Suprapubic skin (tissue), 4 donors: ENCODE measurements at regions not wholly inside any gene's neighbourhood (a gene's known extent, or its start where the extent isn't known, plus 50 kb on each side); places are given as distances from the start of the nearest gene placed in this dataset.

Source experiments
- DNase-seq, 2 donors: peaks; one replicate each; pipeline ENCODE4 v3.0.0-alpha.2; 2019; ENCODE audit warnings: low spot score in 2 of 2
- H3K27ac ChIP-seq: fragments of 200-600 bp; sonication (generic); one replicate; pipeline ENCODE4 v1.5.1; 2019
- H3K27me3 ChIP-seq: fragments of 200-600 bp; sonication (generic); one replicate; pipeline ENCODE4 v1.5.1; 2019
- H3K36me3 ChIP-seq: fragments of 200-600 bp; sonication (generic); one replicate; pipeline ENCODE4 v1.5.1; 2019
- H3K4me1 ChIP-seq: fragments of 200-600 bp; sonication (generic); one replicate; pipeline ENCODE4 v1.5.1; 2019
- H3K4me3 ChIP-seq: fragments of 200-600 bp; sonication (generic); one replicate; pipeline ENCODE4 v1.5.1; 2019; ENCODE audit warnings: mild to moderate bottlenecking
- H3K9me3 ChIP-seq: fragments of 200-600 bp; sonication (generic); one replicate; pipeline ENCODE4 v1.5.1; 2019
- EP300 ChIP-seq: sonication (generic); formaldehyde crosslinking; IDR thresholded peaks from one replicate; pipeline ENCODE4 v1.6.1; 2017; ENCODE audit warnings: antibody characterized with exemption
- POLR2A ChIP-seq, 2 donors: fragments of 450-650 bp; IDR thresholded peaks; one replicate each; pipeline ENCODE4 v1.6.1; 2017; ENCODE audit warnings: antibody characterized with exemption in 2 of 2, mild to moderate bottlenecking in 2 of 2, moderate library complexity in 2 of 2
- POLR2AphosphoS5 ChIP-seq, 3 donors: sonication (generic); formaldehyde crosslinking; IDR thresholded peaks; one replicate each; pipeline ENCODE4 v1.6.1; 2017; ENCODE audit warnings: antibody characterized with exemption in 3 of 3
- WGBS: methylation state at CpG from one replicate; pipeline ENCODE4 v1.1.5; 2018; 5-methylcytosine and 5-hydroxymethylcytosine counted together
- TF ChIP-seq, protein P1 (sequence below), 2 donors: fragments of 200-600 bp in 1 of 2; fragments of 450-650 bp in 1 of 2; sonication (generic) in 1 of 2; IDR thresholded peaks; one replicate each; pipeline ENCODE4 v1.5.1; 2016 to 2019; ENCODE audit warnings: antibody characterized with exemption in 2 of 2, mild to moderate bottlenecking in 1 of 2, moderate library complexity in 1 of 2

- Histone ChIP-seq H3K27me3 (no peaks in the 10 kb centered on the region), H3K27ac (no peak overlapping the region), H3K4me1 (no peaks in the 10 kb centered on the region), H3K9me3 (no peaks in the 10 kb centered on the region), H3K36me3 (no peaks in the 10 kb centered on the region), H3K4me3 (no peak overlapping the region)
- no peak for DNase-seq
- TF ChIP-seq POLR2A (IDR thresholded peaks at IDR 0.05) (no peak), EP300 (no peak), POLR2AphosphoS5 (IDR thresholded peaks at IDR 0.05) (no peak)
- TF ChIP-seq, protein P1, sequence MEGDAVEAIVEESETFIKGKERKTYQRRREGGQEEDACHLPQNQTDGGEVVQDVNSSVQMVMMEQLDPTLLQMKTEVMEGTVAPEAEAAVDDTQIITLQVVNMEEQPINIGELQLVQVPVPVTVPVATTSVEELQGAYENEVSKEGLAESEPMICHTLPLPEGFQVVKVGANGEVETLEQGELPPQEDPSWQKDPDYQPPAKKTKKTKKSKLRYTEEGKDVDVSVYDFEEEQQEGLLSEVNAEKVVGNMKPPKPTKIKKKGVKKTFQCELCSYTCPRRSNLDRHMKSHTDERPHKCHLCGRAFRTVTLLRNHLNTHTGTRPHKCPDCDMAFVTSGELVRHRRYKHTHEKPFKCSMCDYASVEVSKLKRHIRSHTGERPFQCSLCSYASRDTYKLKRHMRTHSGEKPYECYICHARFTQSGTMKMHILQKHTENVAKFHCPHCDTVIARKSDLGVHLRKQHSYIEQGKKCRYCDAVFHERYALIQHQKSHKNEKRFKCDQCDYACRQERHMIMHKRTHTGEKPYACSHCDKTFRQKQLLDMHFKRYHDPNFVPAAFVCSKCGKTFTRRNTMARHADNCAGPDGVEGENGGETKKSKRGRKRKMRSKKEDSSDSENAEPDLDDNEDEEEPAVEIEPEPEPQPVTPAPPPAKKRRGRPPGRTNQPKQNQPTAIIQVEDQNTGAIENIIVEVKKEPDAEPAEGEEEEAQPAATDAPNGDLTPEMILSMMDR (IDR thresholded peaks at IDR 0.05) = no peak
- WGBS = 85% methylated on average over 3 of the region's 3 CpGs
Measured at GRCh38 chr3:159522276-159522675, 466.4 kb upstream of the IL12A start.

DNA sequence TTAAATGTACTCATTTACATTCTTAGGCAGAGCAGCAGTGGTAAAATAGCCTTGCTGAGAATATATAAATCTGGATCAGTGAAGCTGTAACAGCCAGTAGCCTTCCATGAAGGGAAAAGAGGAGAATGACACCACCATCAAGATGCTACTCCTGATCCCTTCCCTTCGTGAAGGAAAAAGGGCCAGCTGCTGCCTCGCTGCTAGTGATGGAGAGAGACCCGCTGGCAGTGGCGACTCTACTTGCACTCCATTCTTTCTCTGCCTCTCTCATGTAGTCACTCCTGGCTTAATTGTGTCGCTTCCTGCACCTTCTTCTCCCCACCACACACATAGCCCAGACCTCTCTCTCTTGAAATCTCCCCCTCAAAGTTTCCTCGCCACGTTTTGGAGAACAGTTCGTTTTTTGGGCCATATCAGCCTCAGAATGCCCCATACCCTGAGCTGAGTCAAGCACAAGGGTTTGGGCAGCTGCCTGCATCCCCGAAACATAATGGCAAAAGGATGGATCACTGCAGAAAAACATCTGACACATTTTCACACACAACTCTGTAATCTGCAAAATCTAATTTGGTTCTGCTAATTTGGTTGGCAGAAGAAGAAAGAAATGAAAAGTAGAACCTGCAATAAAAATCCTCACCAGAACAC lies 460.3 kb upstream of the IL12A start:
- DNase-seq = no peak
- Histone ChIP-seq H3K27ac (no peak overlapping the region), H3K4me1 (no peaks in the 10 kb centered on the region), H3K9me3 (no peaks in the 10 kb centered on the region), H3K27me3 (no peaks in the 10 kb centered on the region), H3K4me3 (no peak overlapping the region), H3K36me3 (no peaks in the 10 kb centered on the region)
- TF ChIP-seq POLR2AphosphoS5 (IDR thresholded peaks at IDR 0.05) (no peak), EP300 (no peak), POLR2A (IDR thresholded peaks at IDR 0.05) (no peak)
- TF ChIP-seq, protein P1 (IDR thresholded peaks at IDR 0.05) = no peak
- WGBS = 77% methylated on average over 9 of the region's 9 CpGs

GRCh38 chr3:159532577-159532976 lies 456.1 kb upstream of the IL12A start:
- DNase-seq = no peak
- no peaks in the 10 kb centered on the region for H3K4me1 ChIP-seq
- no peak overlapping the region for H3K27ac ChIP-seq
- H3K36me3 ChIP-seq = no peaks in the 10 kb centered on the region
- no peaks in the 10 kb centered on the region for H3K27me3 ChIP-seq
- no peaks in the 10 kb centered on the region for H3K9me3 ChIP-seq
- no peak overlapping the region for H3K4me3 ChIP-seq
- no peak for TF ChIP-seq POLR2AphosphoS5 (IDR thresholded peaks at IDR 0.05)
- TF ChIP-seq POLR2A (IDR thresholded peaks at IDR 0.05) = no peak
- TF ChIP-seq EP300 = no peak
- TF ChIP-seq, protein P1 (IDR thresholded peaks at IDR 0.05) = no peak

- DNase-seq = no peak
- no peaks in the 10 kb centered on the region for H3K9me3 ChIP-seq
- TF ChIP-seq POLR2A (IDR thresholded peaks at IDR 0.05) (no peak), POLR2AphosphoS5 (IDR thresholded peaks at IDR 0.05) (no peak), EP300 (no peak)
- TF ChIP-seq, protein P1 (IDR thresholded peaks at IDR 0.05) = no peak
- no peaks in the 10 kb centered on the region for H3K36me3 ChIP-seq
- no peak overlapping the region for H3K4me3 ChIP-seq
- no peaks in the 10 kb centered on the region for H3K27me3 ChIP-seq
- H3K4me1 ChIP-seq = no peaks in the 10 kb centered on the region
- no peak overlapping the region for H3K27ac ChIP-seq
- 72% methylated on average over 3 of the region's 3 CpGs for WGBS
Measured at GRCh38 chr3:159534496-159534895, 454.1 kb upstream of the IL12A start.

DNA sequence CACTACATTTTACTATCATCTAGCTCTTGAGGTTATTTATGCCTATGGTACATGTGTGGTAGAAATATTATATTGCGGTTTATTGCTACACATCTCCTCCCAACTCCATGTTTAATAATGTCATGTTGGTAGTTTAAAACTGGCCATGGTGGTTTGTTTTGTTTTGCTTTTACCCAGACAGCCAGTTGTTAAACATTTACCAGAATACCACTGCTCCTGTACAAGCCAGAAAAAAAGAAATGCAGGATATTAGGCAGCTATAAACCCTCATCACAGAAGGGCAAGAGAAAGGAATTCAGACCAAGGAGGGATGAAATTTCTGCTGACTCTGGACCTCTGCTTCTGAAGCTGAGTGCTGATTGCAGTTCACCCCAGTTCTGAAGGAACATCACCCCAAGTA lies 451.8 kb upstream of the IL12A start:
- no peaks in the 10 kb centered on the region for H3K4me1 ChIP-seq
- WGBS = 97% methylated on average over 1 of the region's 1 CpG
- no peak for TF ChIP-seq EP300
- TF ChIP-seq POLR2AphosphoS5 (IDR thresholded peaks at IDR 0.05) = no peak
- TF ChIP-seq, protein P1 (IDR thresholded peaks at IDR 0.05) = no peak
- TF ChIP-seq POLR2A (IDR thresholded peaks at IDR 0.05) = no peak
- H3K27ac ChIP-seq = no peak overlapping the region
- H3K4me3 ChIP-seq = no peak overlapping the region
- no peaks in the 10 kb centered on the region for H3K36me3 ChIP-seq
- no peak for DNase-seq
- no peaks in the 10 kb centered on the region for H3K27me3 ChIP-seq
- no peaks in the 10 kb centered on the region for H3K9me3 ChIP-seq
